ENCODE measurements at regions not wholly inside any gene's neighbourhood (a gene's known extent, or its start where the extent isn't known, plus 50 kb on each side); places are given as distances from the start of the nearest gene placed in this dataset.

DNA sequence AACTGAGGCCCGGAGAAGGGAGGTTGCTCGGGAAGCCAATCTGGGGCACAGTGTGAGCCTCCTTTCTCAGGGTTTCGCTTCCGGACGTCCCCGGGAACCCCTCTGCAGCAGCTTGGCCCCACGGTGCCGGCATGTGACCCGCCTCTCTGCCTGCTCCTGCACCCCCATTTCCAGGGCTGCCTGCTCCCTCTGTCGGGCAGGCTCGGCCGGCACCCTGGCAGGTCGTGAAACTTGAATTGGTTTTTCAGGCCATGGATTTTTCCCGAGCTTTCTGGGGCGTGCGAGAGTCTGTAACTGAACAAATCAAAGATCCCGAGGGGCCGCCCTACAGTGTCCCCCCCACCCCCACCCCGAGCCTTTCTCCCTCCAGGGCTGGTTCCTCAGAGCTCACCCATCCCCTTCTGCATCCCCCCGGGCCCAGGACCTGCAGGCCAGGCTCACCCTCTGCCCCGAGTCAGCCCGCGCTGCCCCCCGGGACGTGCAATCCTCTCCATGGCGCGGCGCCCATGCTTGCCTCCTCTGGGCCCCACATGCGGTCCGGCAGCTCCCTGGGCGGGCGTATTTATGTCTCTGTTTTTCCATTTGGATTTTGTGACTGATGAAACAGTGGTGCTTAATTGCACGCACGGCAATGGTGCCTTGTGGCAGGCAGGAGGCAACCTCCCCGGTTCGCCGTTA lies 58.1 kb downstream of the UNCX start:
- no peaks in the 10 kb centered on the region for H3K9me3 ChIP-seq (ENCODE audit: control insufficient read depth, low read length)
- WGBS, 2 experiments (ENCODE audit: insufficient coverage in 1 of 2, insufficient read length in 1 of 2), result 60 to 73% methylated on average over 30 to 37 of the region's 37 CpGs
- Mint-ChIP-seq H3K36me3 (ENCODE audit: low read depth) (no peaks in the 10 kb centered on the region), H3K4me3 (no peak overlapping the region), H3K27ac (no peak overlapping the region), H3K27me3 (ENCODE audit: insufficient read depth) (peaks cover 4% of the 10 kb centered on the region), H3K9me3 (no peaks in the 10 kb centered on the region), H3K4me1 (no peaks in the 10 kb centered on the region)
- peaks cover 30% of the 10 kb centered on the region for H3K27me3 ChIP-seq (ENCODE audit: control insufficient read depth, insufficient read depth, low read length, poor library complexity, severe bottlenecking)
- no peak overlapping the region for H3K9ac ChIP-seq (ENCODE audit: extremely low read depth, low read length, poor library complexity, severe bottlenecking)
- H3K36me3 ChIP-seq (ENCODE audit: control insufficient read depth, insufficient read depth, low read length), result no peaks in the 10 kb centered on the region
- peak overlapping the region; percentile 75 for H3K4me3 ChIP-seq (ENCODE audit: low read length)
- DNase-seq, result no peak
- peak overlapping the region; percentile 93 for H3K27ac ChIP-seq (ENCODE audit: low read depth, low read length)
- H3K4me1 ChIP-seq (ENCODE audit: control insufficient read depth, insufficient read depth, low read length), result no peaks in the 10 kb centered on the region
- no peak for TF ChIP-seq CTCF (conservative IDR thresholded peaks at IDR 0.05)

- no peak overlapping the region for H3K4me3 Mint-ChIP-seq
- peaks cover 4% of the 10 kb centered on the region for H3K27me3 Mint-ChIP-seq (ENCODE audit: insufficient read depth)
- H3K9me3 ChIP-seq (ENCODE audit: control insufficient read depth, low read length), result no peaks in the 10 kb centered on the region
- no peaks in the 10 kb centered on the region for H3K4me1 Mint-ChIP-seq
- no peaks in the 10 kb centered on the region for H3K36me3 ChIP-seq (ENCODE audit: control insufficient read depth, insufficient read depth, low read length)
- H3K36me3 Mint-ChIP-seq (ENCODE audit: low read depth), result no peaks in the 10 kb centered on the region
- H3K4me1 ChIP-seq (ENCODE audit: control insufficient read depth, insufficient read depth, low read length), result no peaks in the 10 kb centered on the region
- H3K4me3 ChIP-seq (ENCODE audit: low read length), result no peak overlapping the region
- no peaks in the 10 kb centered on the region for H3K9me3 Mint-ChIP-seq
- H3K27ac Mint-ChIP-seq, result no peak overlapping the region
- WGBS, 2 experiments (ENCODE audit: insufficient coverage in 1 of 2, insufficient read length in 1 of 2), result 94 to 96% methylated on average over 11 to 13 of the region's 13 CpGs
- peaks cover 30% of the 10 kb centered on the region for H3K27me3 ChIP-seq (ENCODE audit: control insufficient read depth, insufficient read depth, low read length, poor library complexity, severe bottlenecking)
- H3K27ac ChIP-seq (ENCODE audit: low read depth, low read length), result no peak overlapping the region
- DNase-seq, result no peak
- no peak for TF ChIP-seq CTCF (conservative IDR thresholded peaks at IDR 0.05)
- no peak overlapping the region for H3K9ac ChIP-seq (ENCODE audit: extremely low read depth, low read length, poor library complexity, severe bottlenecking)
Measured at GRCh38 chr7:1291357-1291689, 58.7 kb downstream of the UNCX start.

- H3K27me3 Mint-ChIP-seq (ENCODE audit: insufficient read depth), result peaks cover 4% of the 10 kb centered on the region
- H3K36me3 Mint-ChIP-seq (ENCODE audit: low read depth), result no peaks in the 10 kb centered on the region
- H3K4me1 ChIP-seq (ENCODE audit: control insufficient read depth, insufficient read depth, low read length), result no peaks in the 10 kb centered on the region
- DNase-seq, result no peak
- peaks cover 30% of the 10 kb centered on the region for H3K27me3 ChIP-seq (ENCODE audit: control insufficient read depth, insufficient read depth, low read length, poor library complexity, severe bottlenecking)
- H3K9me3 ChIP-seq (ENCODE audit: control insufficient read depth, low read length), result no peaks in the 10 kb centered on the region
- no peak overlapping the region for H3K9ac ChIP-seq (ENCODE audit: extremely low read depth, low read length, poor library complexity, severe bottlenecking)
- H3K4me3 ChIP-seq (ENCODE audit: low read length), result no peak overlapping the region
- H3K27ac ChIP-seq (ENCODE audit: low read depth, low read length), result no peak overlapping the region
- no peaks in the 10 kb centered on the region for H3K9me3 Mint-ChIP-seq
- H3K4me3 Mint-ChIP-seq, result no peak overlapping the region
- H3K36me3 ChIP-seq (ENCODE audit: control insufficient read depth, insufficient read depth, low read length), result no peaks in the 10 kb centered on the region
- no peak for TF ChIP-seq CTCF (conservative IDR thresholded peaks at IDR 0.05)
- 83 to 86% methylated on average over 15 to 25 of the region's 25 CpGs for WGBS, 2 experiments (ENCODE audit: insufficient coverage in 1 of 2, insufficient read length in 1 of 2)
- H3K27ac Mint-ChIP-seq, result no peak overlapping the region
- peaks cover 3% of the 10 kb centered on the region for H3K4me1 Mint-ChIP-seq
Measured at GRCh38 chr7:1291845-1292765, 59.4 kb downstream of the UNCX start.

All from endodermal cell (in vitro differentiated cells).